Panc1 (cell line): ENCODE measurements at regions not wholly inside any gene's neighbourhood (a gene's known extent, or its start where the extent isn't known, plus 50 kb on each side); places are given as distances from the start of the nearest gene placed in this dataset.
"Not testable (repeated sequence)": the region's sequence is repeated elsewhere in the genome, so short reads cannot be mapped to it uniquely, and the experiment has no call there.

Source experiments
- ATAC-seq: fragments of 200-7000 bp; cut with Tn5 transposase; 2 replicates; pipeline ENCODE4 v1.9.1; 2020; ENCODE audit warnings: mild to moderate bottlenecking, moderate library complexity
- BruUV-seq: library from RNA; stranded (reverse); fragments of 400-500 nt; replicated peaks from 2 replicates; lab custom pipeline; 2021; lab: Mats Ljungman, UMichigan
- CTCF ChIA-PET: fragments of 300-600 bp; sonication (Branson Sonifier 250); formaldehyde crosslinking; loops from one replicate; lab custom pipeline; 2022; ENCODE audit warnings: antibody characterized with exemption; lab: Charles Lee
- POLR2A ChIA-PET: fragments of 300-600 bp; sonication (Branson Sonifier 250); formaldehyde crosslinking; loops from one replicate; lab custom pipeline; 2022; ENCODE audit warnings: antibody characterized with exemption; lab: Charles Lee
- DNase-seq: peaks from one replicate; pipeline ENCODE4 v3.0.0-alpha.2; 2010; ENCODE audit warnings: low read depth, low spot score
- H3K27ac ChIP-seq: 2 replicates; pipeline ENCODE4 v1.5.1; 2011; ENCODE audit warnings: mild to moderate bottlenecking, low read length, inconsistent platforms
- H3K27me3 ChIP-seq: fragments of 200-500 bp; sonication (Bioruptor generic); 2 replicates; pipeline ENCODE4 v1.6.0; 2014; ENCODE audit warnings: low read length, inconsistent platforms; ENCODE audit not compliant: control insufficient read depth, insufficient read depth
- H3K36me3 ChIP-seq: fragments of 200-500 bp; sonication (Bioruptor generic); 2 replicates; pipeline ENCODE4 v1.5.1; 2014; ENCODE audit warnings: inconsistent platforms, mild to moderate bottlenecking, low read length, moderate library complexity; ENCODE audit not compliant: control insufficient read depth, insufficient read depth
- H3K4me1 ChIP-seq: 2 replicates; pipeline ENCODE4 v1.5.1; 2011; ENCODE audit warnings: inconsistent platforms, mild to moderate bottlenecking, low read length, moderate library complexity; ENCODE audit not compliant: control insufficient read depth, insufficient read depth
- H3K4me3 ChIP-seq, 2 experiments: 2 replicates each; pipeline ENCODE4 v1.5.1; 2011 to 2012; ENCODE audit warnings: low read depth in 2 of 2, low read length in 2 of 2, mild to moderate bottlenecking in 2 of 2, inconsistent platforms in 1 of 2, moderate library complexity in 1 of 2
- H3K9me3 ChIP-seq: fragments of 200-500 bp; sonication (Bioruptor generic); 2 replicates; pipeline ENCODE4 v1.5.1; 2014; ENCODE audit warnings: low read depth, mild to moderate bottlenecking, inconsistent platforms, low read length, moderate library complexity; ENCODE audit not compliant: control insufficient read depth, insufficient read depth
- CTCF ChIP-seq: fragments of 450-650 bp; IDR thresholded peaks from 2 replicates; pipeline ENCODE4 v1.5.1; 2017; ENCODE audit warnings: mild to moderate bottlenecking
- POLR2AphosphoS5 ChIP-seq: IDR thresholded peaks from 2 replicates; pipeline ENCODE4 v1.6.1; 2012; ENCODE audit warnings: mild to moderate bottlenecking, low read depth, low read length, moderate library complexity
- REST ChIP-seq, 2 experiments: IDR thresholded peaks; 2 replicates each; pipeline ENCODE4 v1.6.1; 2011 to 2012; ENCODE audit warnings: low read depth in 2 of 2, control low read depth in 1 of 2, low read length in 1 of 2, mild to moderate bottlenecking in 1 of 2, moderate library complexity in 1 of 2; ENCODE audit not compliant: insufficient read depth in 1 of 2
- SIN3A ChIP-seq: IDR thresholded peaks from 2 replicates; pipeline ENCODE4 v1.6.1; 2012; ENCODE audit warnings: low read depth, mild to moderate bottlenecking, low read length, moderate library complexity, borderline replicate concordance; ENCODE audit not compliant: insufficient read depth
- TCF7L2 ChIP-seq: IDR thresholded peaks from 2 replicates; pipeline ENCODE4 v1.6.1; 2011; ENCODE audit warnings: mild to moderate bottlenecking, low read depth, low read length, inconsistent platforms
- in situ Hi-C: cut with HindIII; loops from 2 replicates; pipeline ENCODE4 v1.10.0; 2016; ENCODE audit warnings: low sequenced_read_pairs, low pct_unique_long_range_greater_than_20kb
- intact Hi-C: fragments of 100-400 bp; cut with micrococcal nuclease; formaldehyde crosslinking; loops from one replicate; pipeline ENCODE4 v1.10.0; 2022; ENCODE audit not compliant: unreplicated experiment

- no peaks in the 10 kb centered on the region for H3K9me3 ChIP-seq
- H3K27ac ChIP-seq, result no peak overlapping the region
- no peak for TF ChIP-seq SIN3A
- no peak for TF ChIP-seq TCF7L2
- TF ChIP-seq POLR2AphosphoS5, result no peak
- TF ChIP-seq REST (IDR thresholded peaks at IDR 0.05; ENCODE audit: insufficient read depth in 1 of 2, low read depth in 2 of 2, low read length in 1 of 2), result no peak
- TF ChIP-seq CTCF, result no peak
- CTCF ChIA-PET, result no interaction called here
- POLR2A ChIA-PET, result no interaction called here
- ATAC-seq (no peak), DNase-seq (no peak)
- H3K36me3 ChIP-seq, result no peaks in the 10 kb centered on the region
- intact Hi-C loops, result no loop called here
- no TSS peak for BruUV-seq
- H3K27me3 ChIP-seq, result no peaks in the 10 kb centered on the region
- H3K4me3 ChIP-seq, result no peak overlapping the region
- in situ Hi-C loops, result no loop called here
- no peaks in the 10 kb centered on the region for H3K4me1 ChIP-seq
Observed at GRCh38 chr4:124067046-124067445, 645.5 kb downstream of the ANKRD50 start.

- ATAC-seq, result no peak
- TF ChIP-seq POLR2AphosphoS5 (no peak), TCF7L2 (no peak), CTCF (no peak), REST (IDR thresholded peaks at IDR 0.05; ENCODE audit: insufficient read depth in 1 of 2, low read depth in 2 of 2, low read length in 1 of 2) (no peak), SIN3A (no peak)
Observed at GRCh38 chr4:124070688-124071484, 641.6 kb downstream of the ANKRD50 start.

GRCh38 chr4:124075276-124075675 is 637.3 kb downstream of the ANKRD50 start:
- ATAC-seq, BruUV-seq, H3K9me3 ChIP-seq, intact Hi-C loops, H3K4me3 ChIP-seq, H3K36me3 ChIP-seq, CTCF ChIA-PET, in situ Hi-C loops, H3K27ac ChIP-seq, H3K27me3 ChIP-seq, H3K4me1 ChIP-seq, DNase-seq: not testable (repeated sequence)
- POLR2A ChIA-PET, result interaction anchor here (0.7 kb wide), 1 partner anchor 356 kb away, joined by 3 read pairs; no protein-coding TSS in a partner anchor

More at GRCh38 chr4:124070688-124071484, 641.6 kb downstream of the ANKRD50 start:
- CTCF ChIA-PET, result no interaction called here
- in situ Hi-C loops, result no loop called here
- no peak for DNase-seq
- intact Hi-C loops, result no loop called here
- H3K27me3 ChIP-seq, result no peaks in the 10 kb centered on the region
- no peak overlapping the region for H3K4me3 ChIP-seq
- no peaks in the 10 kb centered on the region for H3K9me3 ChIP-seq
- H3K36me3 ChIP-seq, result no peaks in the 10 kb centered on the region
- H3K27ac ChIP-seq, result no peak overlapping the region
- H3K4me1 ChIP-seq, result no peaks in the 10 kb centered on the region
- POLR2A ChIA-PET, result no interaction called here
- BruUV-seq, result no TSS peak
